ENCODE measurements at regions not wholly inside any gene's neighbourhood (a gene's known extent, or its start where the extent isn't known, plus 50 kb on each side); places are given as distances from the start of the nearest gene placed in this dataset.

DNA sequence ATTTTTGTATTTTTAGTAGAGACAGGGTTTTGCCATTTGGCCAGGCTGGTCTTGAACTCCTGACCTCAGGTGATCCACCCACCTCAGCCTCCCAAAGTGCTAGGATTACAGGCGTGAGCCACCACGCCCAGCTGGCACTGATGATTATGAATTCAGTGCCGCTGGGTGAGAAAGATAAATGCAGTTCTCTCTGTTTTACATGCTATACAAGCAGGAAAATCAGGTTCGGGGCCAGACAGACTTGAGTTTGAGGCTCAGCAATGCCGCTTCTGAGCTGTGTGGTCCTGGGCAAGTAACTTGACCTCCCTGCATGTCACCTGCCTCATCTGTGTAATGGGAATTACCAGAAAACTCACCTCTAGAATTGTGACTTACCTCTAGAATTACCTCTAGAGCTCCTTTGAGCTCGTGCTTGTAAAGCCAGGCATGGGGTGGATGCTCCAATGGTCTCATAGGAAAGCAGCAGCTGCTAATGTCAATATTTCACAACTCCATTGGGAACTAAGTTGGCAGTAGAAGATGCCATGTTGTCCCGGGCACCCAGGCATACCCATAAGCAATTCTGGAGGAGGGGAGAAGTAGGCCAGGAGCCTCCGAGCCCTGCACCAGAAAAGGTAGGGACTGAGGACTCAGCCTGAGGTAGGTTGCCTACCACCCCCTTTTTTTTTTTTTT is 119.8 kb upstream of the SLC25A33 start:
- DNase-seq = no peak

DNA sequence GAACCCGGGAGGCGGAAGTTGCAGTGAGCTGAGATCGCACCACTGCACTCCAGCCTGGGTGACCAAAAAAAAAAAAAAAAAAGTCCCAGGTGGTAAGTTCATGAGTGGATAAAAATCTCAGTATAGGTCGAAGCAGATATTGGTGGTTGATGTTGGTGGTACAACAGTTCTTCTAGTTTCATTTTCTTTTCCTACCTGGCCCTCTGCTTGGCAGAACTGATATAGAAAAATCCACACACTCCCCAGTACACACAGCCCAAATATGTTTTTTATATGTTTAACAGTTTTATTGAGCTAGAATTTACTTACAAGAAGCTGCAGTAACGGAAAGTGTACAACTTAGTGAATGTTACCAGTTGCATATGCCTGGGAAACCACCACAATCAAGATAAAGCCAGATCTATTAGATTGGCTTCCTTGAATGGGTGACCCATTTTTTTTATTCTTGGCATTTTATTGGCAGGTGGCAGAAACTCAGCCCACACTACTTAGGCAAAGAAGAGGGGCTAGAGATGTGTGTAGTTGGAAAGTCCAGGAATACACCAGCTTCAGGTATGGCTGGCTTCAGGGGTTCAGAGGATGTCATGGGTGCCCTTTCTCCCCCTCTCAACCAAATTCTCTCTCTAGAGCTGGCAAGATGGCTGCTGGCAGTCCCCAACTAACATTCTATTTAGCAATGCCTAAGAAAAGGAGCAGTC is 118.3 kb upstream of the SLC25A33 start:
- DNase-seq = no peak

DNA sequence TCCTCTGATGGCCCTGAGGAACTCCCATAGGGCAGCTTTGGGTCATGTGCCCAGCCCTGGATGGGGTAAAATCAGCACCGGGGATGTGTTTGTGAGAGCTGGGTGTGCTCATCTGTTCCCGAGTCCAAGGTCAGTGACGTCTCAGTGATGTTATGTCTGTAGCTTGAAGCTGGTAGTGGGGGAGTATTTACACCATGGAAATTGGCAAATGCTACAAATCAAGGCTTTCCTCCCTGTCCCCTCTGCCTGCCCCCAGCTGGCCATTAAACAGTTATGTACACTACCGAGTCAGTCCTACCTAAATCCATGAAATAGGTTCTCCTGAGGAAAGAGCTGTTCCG is 117.8 kb upstream of the SLC25A33 start:
- no peak for DNase-seq

DNA sequence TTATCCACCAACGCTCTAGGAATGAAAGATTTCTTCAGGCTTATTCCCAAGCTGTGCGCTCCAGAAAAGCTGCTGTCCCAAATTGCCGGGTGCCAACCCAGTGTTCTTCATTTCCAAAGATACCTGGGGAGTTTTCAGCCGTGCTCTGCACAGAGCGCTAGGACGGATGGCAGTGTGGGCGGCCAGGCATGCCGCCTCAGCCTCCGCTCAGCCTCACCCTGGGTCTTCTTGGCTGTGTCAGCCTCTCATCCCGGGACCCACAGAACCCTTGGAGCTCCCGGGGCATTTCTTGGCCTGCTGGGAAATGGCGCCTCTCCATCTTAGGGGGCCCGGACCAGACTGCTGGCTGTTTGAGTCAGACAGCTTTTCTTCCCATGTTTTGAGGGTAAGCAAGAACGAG is 116.9 kb upstream of the SLC25A33 start:
- DNase-seq = no peak

DNA sequence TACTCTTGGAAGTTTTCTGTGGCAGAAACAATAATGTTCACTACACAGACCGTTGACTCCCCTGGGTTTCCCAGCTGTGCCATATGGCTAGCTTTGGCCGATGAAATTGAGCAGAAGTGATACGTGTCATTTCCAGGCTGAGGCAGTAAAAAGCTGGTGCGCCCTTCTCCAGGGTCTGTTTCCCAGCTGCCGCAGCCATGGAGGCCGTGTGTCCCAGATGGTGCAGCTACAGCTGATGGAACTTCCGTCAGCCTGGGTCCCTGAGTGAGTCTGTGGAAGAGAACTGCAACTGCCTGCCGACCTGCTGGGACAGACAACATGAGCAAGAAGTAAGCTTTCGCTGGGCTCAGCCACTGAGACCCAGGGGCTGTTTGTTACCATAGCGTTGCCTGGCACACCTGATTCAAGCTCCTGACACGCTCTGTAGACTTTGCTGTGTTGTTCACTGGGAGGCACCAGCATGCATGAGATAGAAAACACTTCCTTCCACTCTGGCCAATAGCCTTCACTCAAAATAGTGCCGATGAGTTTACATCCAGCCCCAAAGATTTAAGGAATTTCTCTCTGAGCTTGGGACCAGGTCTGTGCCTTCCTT is 116.3 kb upstream of the SLC25A33 start:
- DNase-seq = no peak

DNA sequence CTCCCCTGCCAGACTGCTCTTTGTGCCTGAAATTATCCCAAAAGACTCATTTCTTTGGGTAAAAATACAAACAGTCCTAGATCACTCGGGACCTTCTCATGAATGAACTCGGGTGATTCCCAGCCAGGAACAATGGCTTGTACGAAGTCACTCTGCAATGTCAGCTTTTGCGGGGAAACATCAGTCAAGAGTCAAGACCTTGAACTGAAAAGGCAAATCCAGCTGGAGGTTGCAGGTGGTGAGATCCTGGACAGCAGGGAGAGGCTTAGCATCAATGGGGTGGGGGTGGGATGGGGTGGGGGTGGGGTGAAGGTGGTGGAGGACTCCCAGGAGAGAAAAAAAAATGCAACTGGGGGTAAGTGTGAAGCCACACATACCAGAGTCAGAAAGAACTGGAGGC is 115.0 kb upstream of the SLC25A33 start:
- no peak for DNase-seq

DNA sequence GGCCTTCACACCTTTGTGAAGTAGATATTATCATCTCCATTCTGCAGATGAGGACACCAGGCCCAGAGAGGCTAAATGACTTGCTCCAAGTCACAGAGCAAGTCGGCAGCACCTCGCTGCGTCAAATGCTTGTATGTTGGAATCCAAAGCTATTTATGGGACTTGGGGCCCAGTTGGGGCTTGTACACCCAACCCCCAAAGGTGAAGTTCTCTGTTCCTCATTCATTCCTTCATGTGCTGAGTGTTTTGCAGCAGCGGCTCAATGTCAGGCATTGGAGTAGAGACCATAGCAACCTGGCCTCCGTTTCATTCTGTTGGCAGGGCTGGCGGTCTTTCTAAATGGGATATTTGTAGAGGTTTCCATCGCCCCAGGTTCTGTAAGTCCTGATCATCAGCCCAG is 113.4 kb upstream of the SLC25A33 start:
- no peak for DNase-seq

DNA sequence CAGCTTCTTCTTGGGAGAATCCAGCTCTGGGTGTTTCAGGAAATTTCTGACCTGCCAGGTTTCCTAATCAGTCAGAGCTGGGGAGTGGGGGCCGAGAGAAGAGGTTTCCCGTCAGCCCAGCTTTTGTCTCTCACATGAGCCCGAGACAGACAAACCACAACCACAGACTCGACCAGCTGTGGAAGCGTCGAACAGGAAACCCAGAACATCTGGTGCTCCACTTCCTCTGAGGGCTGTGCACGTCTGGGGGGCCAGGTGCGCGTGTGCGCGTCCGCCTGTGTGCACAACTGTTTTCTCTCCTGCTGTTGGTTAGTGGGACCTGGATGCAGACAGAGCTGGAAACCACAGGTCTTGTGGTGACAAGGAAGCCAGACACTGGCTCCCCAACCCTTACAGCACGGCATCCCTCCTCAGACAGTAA is 113.0 kb upstream of the SLC25A33 start:
- DNase-seq = no peak

DNA sequence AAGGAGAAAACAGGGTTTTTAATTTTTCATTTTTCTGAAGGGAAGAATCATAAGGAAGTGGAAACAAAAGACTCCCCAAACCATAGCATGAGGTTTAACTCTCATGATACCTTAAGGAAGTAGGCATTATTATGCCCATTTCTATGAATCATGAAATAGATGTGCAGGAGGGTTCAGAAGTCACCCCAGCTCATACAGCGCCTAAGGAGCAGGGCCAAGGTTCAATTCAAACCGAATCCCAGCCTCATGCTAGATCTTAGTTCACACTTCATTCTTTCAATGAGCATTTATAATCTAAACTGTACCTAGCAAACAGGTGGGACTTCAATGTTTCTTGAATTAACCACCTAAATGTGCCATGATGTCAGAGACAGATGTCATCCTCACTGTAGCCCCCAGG is 111.9 kb upstream of the SLC25A33 start:
- no peak for DNase-seq

DNA sequence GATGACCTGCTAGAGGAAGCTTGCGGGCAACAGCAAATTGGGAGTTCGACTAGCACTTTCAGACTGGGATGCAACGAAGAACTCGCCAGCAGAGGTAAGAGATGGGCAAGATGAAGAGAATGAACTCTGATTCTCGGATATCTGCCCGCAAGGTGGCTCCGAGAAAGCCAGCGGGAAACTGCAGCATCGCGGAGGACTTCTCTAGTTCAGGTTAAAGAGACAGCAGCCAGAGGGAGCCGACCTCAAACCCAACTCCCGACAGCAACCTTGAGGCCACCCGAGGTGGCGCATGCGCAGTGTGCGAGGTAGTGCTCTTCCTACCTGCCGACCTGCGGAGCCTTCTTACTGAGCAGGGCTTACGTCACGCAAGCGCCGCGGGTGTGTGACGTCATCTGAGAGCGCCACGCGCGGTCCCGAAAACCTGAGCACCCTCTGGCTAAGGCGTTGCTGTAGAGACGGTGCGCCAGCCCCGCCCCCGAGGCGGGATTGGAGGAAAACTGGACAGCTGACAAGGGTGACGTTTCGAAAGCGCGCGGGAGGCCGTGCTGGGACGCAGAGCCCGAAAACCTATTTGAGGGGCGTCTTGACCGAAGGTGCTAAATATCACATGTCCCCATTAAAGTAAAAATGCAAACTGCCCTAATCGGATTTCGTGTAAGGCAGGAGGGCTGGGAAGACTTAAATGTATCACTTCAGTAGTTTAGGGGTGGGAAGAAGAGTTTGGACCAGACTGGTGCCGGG is 110.5 kb upstream of the SLC25A33 start:
- DNase-seq = peak; percentile 100

DNA sequence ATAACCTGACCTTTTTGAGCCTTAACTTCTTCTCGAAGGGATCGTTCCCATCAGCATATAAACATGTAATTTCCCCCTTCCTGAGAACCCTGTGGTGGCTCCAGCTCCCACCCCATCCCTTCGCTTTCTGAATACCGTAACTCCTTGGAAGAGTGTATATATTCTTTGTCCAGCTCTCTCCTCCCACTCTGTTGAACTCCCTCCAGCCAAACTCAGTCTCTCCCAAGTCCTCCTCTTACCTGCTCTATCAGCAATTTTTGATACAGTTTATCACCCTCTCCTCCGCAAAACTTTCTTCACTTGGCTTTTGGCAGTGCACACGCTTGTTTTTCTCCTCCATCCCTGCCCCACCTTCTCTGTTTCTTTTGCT is 109.9 kb upstream of the SLC25A33 start:
- no peak for DNase-seq

DNA sequence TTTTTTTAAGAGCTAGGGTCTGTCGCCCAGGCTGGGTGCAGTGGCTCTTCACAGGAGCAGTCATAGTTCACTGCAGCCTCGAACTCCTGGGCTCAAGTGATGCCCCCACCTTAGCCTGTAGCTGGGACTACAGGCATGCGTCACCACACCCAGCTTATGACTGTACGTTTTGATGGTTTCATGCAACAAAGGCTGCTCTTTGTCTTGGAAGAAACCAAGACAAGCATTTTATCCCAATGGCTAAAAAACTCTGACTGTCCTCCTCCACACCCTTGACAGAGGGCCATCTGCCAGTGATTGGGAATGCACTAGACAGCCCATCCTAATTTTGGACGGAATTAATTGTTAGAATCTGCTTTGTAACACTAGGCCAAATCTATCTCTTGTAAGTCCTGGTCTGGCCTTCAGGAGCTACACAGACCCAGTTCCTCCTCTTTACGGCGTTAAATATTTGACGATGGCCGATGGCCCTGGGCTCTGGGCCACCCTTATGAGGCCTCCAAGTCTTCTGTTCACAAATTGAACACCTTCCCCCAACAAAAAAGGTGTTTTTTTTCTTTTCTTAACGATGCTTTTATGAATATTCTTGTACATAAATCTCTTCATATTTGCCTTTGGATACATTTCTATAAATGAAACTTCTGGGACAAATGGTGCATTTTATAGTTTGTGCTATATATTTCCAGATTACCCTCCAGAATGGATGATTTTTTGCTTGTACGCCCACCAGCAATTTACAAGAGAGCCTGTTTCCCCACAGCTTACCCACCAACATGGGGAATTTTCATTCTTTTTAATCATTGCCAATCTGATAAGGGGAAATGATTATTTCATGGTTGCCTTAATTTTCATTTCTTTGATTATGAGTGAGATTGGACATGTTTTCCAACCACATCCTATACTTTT is 104.8 kb upstream of the SLC25A33 start:
- no peak for DNase-seq

DNA sequence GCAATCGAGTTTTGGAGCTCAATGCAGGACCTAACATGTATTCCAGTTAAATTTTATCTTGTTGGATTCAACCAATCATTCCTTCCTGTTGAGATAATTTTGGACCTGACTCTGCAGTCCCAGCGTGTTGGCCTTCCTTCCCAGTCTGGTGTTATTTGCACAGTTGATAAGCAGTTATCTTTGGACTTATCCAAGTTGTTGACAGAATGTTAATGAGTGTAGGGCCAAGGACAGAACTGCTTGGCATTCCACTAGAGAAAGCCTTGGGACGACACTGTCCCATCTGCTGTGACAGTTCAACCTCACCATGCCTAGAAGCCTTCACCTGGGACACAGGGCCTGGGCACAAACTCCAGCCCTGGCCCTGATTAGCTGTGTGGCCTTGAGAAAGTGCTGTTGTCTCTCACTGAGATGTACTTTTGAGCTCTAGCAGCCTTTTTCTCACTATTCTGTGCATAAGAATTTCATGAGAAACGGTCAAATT is 104.1 kb upstream of the SLC25A33 start:
- no peak for DNase-seq

DNA sequence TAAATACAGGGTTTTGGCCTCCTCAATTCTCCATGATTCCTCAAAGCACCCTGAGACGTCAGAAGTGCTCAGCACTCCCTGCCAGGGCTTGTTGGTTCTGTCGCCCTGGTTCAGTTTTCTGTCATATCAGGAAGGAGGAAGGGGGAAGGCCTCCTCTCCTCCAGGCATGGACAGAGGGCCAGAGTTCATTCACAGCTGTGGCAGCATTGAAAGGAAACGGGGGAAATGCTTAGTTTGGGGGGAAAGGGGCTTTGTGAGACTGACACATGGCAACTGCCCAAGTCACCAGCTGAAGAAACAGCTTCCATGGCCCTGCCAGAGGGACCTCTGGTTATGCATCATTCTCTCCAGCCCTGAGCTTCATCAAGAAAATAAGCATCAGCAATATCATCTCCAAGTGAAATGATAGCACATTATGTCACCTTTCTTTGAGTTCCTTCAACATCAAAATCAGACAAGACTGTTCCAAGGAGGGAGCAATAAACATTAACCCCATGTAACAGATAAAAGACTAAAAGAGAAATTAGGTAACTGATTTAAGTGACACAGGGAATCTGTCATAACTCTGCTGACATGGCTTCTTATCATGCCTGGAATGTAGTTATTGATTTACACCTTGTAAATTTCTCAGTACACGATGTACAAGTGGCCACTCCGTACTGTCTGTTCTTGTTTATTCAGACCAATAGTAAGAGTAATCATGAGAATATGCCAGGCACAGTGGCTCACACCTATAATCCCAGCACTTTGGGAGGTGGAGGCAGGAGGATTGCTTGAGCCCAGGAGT is 103.2 kb upstream of the SLC25A33 start:
- no peak for DNase-seq

DNA sequence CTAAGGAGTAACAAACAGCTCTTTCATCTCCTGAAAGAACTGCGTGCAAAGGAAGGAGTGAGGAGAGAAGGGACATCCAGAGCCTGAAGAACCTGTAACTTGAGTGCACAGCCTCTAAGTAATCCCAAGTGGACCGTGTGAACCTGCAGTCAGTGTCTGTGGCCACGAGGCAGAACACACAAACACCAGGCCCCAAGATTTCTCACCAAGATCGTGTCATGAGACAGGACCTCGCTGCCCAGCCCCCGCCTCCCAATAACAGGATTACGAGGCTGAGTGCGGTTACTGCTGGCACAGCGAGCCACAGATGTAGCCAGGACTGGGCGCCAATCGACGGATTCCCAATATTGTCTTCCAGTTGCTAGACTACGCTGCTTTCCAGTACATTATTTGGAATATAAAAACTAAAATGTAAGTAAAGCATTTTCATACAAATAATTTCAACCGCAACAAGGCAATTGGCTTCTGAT is 101.3 kb upstream of the SLC25A33 start:
- DNase-seq = no peak

DNA sequence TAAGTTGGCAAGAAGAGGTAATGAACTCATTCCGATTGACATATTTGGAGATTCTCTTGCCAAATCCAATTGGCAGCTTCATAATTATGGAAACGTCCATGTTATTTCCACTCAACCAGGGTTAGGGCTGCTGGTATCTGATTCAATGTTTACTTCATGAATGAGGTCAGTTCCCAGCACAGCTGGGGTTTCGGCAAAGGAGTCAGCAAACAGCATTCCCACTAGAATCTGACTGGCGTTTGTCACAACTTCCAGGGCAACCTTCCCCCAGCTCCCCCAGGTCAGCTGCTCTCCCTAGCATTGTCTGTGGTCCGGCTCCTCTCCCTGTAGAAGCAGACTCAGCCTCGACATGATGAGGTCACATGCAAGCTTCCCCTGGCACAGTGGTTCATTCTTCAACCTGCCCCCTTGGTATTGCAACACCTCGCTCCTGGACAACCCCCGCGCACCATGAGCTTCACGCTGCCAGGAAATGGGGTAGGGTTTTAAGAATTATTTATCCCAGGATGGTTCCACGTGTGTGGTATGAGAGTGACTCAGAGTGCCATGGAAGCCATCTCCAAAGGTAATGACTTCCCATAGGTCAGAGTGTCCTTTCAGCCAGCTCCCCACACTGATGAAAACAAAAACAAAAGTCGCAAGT is 100.7 kb upstream of the SLC25A33 start:
- DNase-seq = no peak

DNA sequence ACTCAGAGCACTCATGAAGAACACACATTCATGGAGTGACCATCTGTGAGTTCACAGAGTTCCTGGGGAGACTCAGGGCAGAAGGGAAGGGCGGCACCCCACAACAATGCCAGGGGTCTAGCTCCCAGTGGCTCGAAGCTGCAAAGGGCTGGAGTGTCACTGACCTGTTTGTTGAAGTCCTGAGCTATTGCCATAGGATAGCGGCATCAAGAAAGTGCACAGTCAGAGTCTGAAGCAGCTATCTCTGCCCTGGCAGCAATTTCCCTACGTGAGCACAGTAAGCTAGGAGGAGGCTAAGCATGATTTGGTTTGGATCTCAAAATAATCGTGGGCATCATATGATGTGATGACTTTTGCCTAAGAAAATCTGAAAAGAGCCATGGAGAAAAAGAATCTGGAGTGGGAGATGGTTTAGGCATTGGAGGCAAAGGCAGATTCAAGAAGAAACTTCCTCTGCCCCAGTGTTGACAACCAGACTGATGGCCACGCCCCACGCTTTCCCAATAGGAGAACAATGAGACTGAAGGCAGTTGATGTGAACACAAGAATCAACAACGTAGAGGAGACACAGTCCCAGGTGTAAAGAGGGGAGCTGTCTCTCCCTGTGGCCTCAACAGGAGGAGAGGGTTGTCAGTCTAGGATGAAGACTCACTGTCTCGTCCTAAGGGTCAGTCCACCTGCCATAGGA is 100.0 kb upstream of the SLC25A33 start:
- DNase-seq = no peak

DNA sequence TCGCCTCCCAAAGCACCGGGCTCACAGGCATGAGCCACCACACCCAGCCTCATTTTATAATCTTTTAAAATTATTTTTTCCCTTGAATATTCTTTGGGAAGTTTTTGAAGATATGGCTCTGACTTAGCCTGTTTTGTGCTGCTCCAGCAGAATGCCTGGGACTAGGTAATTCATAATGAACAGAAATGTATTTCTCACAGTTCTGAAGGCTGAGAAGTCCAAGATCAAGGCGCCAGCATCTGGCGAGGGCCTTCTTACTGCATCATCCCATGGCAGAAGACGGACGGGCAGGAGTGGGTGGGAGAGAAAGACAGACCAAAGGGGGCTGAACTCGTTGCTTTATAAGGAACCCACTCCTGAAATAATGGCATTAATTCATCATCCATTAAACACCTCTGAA is 99.0 kb upstream of the SLC25A33 start:
- no peak for DNase-seq

DNA sequence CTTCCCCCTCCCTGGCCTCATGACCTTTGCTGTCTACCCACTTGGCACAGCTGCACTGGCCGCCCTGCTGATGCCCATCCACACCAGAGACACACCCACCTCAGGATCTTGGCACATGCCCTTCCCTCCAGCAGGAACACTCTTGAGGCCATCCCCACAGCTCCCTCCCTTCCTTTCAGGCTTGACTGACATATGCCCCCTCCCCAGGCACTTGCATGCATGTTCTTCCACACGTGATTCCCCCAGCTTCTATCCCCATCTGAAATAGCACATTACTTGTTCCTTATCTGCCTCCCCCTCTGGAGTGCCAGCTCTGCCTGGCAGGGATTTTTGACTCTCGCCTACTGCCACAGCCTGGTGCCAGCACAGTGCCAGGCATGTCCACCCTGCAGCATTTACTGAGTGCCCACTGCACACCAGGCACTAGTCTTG is 98.5 kb upstream of the SLC25A33 start:
- DNase-seq = no peak

DNA sequence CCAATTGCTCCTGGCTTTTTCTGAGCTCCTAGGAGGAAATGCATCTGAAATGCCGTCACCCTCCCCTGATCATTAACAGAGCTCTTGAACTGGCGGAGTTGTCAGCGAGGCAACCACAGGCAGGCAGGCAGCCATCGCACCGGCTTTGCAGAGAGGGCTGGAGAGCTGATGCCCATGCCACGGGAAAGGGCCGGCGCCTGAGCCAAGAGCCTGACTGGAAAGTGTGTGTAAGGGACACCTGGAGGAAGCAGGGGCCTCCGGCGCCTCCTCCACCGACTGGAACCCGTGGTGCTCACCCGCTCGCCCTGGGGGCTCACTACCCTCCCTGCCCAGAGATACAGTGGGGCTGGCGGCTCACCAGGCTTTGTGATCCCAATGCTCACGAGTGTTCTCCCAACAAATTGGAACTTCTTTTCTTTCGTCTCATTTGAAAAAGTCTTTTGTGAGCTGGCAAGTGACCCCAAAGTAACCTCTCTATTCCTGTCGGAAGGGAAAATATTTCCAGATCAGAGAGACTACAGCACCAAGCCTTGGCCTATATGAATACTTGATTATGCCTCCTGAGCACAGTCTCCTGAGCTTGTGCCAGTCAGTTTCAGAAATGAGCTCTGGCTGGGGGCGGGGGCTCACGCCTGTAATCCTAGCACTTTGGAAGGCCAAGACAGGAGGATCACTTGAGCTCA is 97.7 kb upstream of the SLC25A33 start:
- peak; percentile 6 for DNase-seq

All from NCI-H1092 (cell line).